ENCODE measurements at regions not wholly inside any gene's neighbourhood (a gene's known extent, or its start where the extent isn't known, plus 50 kb on each side); places are given as distances from the start of the nearest gene placed in this dataset.

DNA sequence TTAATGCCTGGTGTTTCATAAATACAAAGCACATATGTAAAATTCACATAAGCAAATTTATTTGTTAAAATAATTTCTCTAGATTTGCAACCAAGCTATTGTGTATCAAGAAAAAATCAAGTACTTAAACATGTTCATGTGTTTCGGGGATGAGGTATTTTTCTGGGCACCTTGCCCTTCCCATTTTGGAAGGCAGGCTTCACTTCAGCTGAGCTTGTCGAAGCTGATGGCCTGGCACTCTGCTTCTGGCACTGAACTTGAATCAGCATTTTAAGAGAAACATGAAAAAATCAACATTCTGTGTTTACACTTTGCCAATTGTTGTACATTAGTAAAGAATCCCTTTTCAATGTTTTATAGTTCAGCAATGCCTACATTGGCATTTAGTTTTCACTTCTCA lies 179.1 kb upstream of the STEAP4 start:
- TF ChIP-seq, protein P1, sequence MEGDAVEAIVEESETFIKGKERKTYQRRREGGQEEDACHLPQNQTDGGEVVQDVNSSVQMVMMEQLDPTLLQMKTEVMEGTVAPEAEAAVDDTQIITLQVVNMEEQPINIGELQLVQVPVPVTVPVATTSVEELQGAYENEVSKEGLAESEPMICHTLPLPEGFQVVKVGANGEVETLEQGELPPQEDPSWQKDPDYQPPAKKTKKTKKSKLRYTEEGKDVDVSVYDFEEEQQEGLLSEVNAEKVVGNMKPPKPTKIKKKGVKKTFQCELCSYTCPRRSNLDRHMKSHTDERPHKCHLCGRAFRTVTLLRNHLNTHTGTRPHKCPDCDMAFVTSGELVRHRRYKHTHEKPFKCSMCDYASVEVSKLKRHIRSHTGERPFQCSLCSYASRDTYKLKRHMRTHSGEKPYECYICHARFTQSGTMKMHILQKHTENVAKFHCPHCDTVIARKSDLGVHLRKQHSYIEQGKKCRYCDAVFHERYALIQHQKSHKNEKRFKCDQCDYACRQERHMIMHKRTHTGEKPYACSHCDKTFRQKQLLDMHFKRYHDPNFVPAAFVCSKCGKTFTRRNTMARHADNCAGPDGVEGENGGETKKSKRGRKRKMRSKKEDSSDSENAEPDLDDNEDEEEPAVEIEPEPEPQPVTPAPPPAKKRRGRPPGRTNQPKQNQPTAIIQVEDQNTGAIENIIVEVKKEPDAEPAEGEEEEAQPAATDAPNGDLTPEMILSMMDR (optimal IDR thresholded peaks at IDR 0.05 in 1 of 3, IDR thresholded peaks at IDR 0.05 in 1 of 3, conservative IDR thresholded peaks at IDR 0.05 in 1 of 3; ENCODE audit: extremely low read depth in 1 of 3, insufficient read depth in 2 of 3, low read length in 3 of 3) = no peak
- no peak for TF ChIP-seq EZH2 (IDR thresholded peaks at IDR 0.05; ENCODE audit: low read length)
